DND-41 (cell line): ENCODE measurements at regions not wholly inside any gene's neighbourhood (a gene's known extent, or its start where the extent isn't known, plus 50 kb on each side); places are given as distances from the start of the nearest gene placed in this dataset.

Experiments
- ATAC-seq: fragments of 200-7000 bp; cut with Tn5 transposase; 3 replicates; pipeline ENCODE4 v1.9.1; 2021; ENCODE audit warnings: low read depth; ENCODE audit not compliant: insufficient read depth
- DNase-seq: peaks from one replicate; pipeline ENCODE4 v3.0.0-alpha.2; 2020
- H2AFZ ChIP-seq: 2 replicates; pipeline ENCODE4 v1.6.0; 2012; ENCODE audit warnings: low read depth, low read length
- H3K27ac ChIP-seq: 2 replicates; pipeline ENCODE4 v1.5.1; 2012; ENCODE audit warnings: low read length, inconsistent platforms
- H3K27me3 ChIP-seq: fragments of 200-600 bp; sonication (generic); 2 replicates; pipeline ENCODE4 v1.6.0; 2012; ENCODE audit warnings: low read length, mild to moderate bottlenecking, inconsistent platforms; ENCODE audit not compliant: insufficient read depth, poor library complexity
- H3K36me3 ChIP-seq: 2 replicates; pipeline ENCODE4 v1.5.1; 2012; ENCODE audit warnings: low read length, inconsistent platforms; ENCODE audit not compliant: insufficient read depth
- H3K4me1 ChIP-seq: 2 replicates; pipeline ENCODE4 v1.5.1; 2012; ENCODE audit warnings: mild to moderate bottlenecking, low read length; ENCODE audit not compliant: insufficient read depth
- H3K4me2 ChIP-seq: 2 replicates; pipeline ENCODE4 v1.6.0; 2012; ENCODE audit warnings: mild to moderate bottlenecking, moderate library complexity, low read length, inconsistent platforms; ENCODE audit not compliant: insufficient read depth
- H3K4me3 ChIP-seq, 2 experiments: fragments of 200-600 bp in 1 of 2; shearing (Covaris generic) in 1 of 2; 2 replicates each; pipeline ENCODE4 v1.5.1; 2012 to 2016; ENCODE audit warnings: inconsistent platforms in 2 of 2, low read length in 2 of 2, mild to moderate bottlenecking in 2 of 2, low read depth in 1 of 2, moderate library complexity in 1 of 2
- H3K79me2 ChIP-seq: 2 replicates; pipeline ENCODE4 v1.6.0; 2012; ENCODE audit warnings: low read length, inconsistent platforms; ENCODE audit not compliant: insufficient read depth
- H3K9ac ChIP-seq: 2 replicates; pipeline ENCODE4 v1.6.0; 2012; ENCODE audit warnings: low read depth, mild to moderate bottlenecking, inconsistent platforms, low read length, moderate library complexity
- H3K9me3 ChIP-seq: 2 replicates; pipeline ENCODE4 v1.5.1; 2012; ENCODE audit warnings: low read length, moderate library complexity, mild to moderate bottlenecking, inconsistent platforms; ENCODE audit not compliant: insufficient read depth, severe bottlenecking
- H4K20me1 ChIP-seq: 2 replicates; pipeline ENCODE4 v1.6.0; 2012; ENCODE audit warnings: low read length; ENCODE audit not compliant: insufficient read depth
- CTCF ChIP-seq: IDR thresholded peaks from 2 replicates; pipeline ENCODE4 v1.5.1; 2012; ENCODE audit warnings: borderline replicate concordance, low read length, moderate library complexity, mild to moderate bottlenecking; ENCODE audit not compliant: poor library complexity, severe bottlenecking; ENCODE audit errors: extremely low read depth
- EZH2 ChIP-seq: IDR thresholded peaks from 3 replicates; pipeline ENCODE4 v1.6.1; 2012; ENCODE audit warnings: borderline replicate concordance, low read depth, mild to moderate bottlenecking, moderate library complexity, low read length, inconsistent platforms; ENCODE audit not compliant: severe bottlenecking

GRCh38 chr12:42960087-42960527, 370.6 kb upstream of the PRICKLE1 start:
- no peak overlapping the region for H3K4me2 ChIP-seq
- H3K4me3 ChIP-seq = no peak overlapping the region
- no peaks in the 10 kb centered on the region for H3K36me3 ChIP-seq
- H3K9ac ChIP-seq = no peak overlapping the region
- TF ChIP-seq CTCF (no peak), EZH2 (no peak)
- no peaks in the 10 kb centered on the region for H4K20me1 ChIP-seq
- ATAC-seq (no peak), DNase-seq (no peak)
- no peak overlapping the region for H3K27ac ChIP-seq
- no peaks in the 10 kb centered on the region for H3K79me2 ChIP-seq
- H3K27me3 ChIP-seq = no peaks in the 10 kb centered on the region
- no peak overlapping the region for H2AFZ ChIP-seq
- H3K4me1 ChIP-seq = no peaks in the 10 kb centered on the region
- no peaks in the 10 kb centered on the region for H3K9me3 ChIP-seq

- Histone ChIP-seq H3K79me2 (no peaks in the 10 kb centered on the region), H3K27me3 (no peaks in the 10 kb centered on the region), H3K9ac (no peak overlapping the region), H3K4me3 (no peak overlapping the region), H3K9me3 (no peaks in the 10 kb centered on the region), H2AFZ (no peak overlapping the region), H3K36me3 (no peaks in the 10 kb centered on the region), H3K4me2 (no peak overlapping the region), H3K27ac (no peak overlapping the region), H4K20me1 (no peaks in the 10 kb centered on the region), H3K4me1 (no peaks in the 10 kb centered on the region)
- TF ChIP-seq CTCF = no peak
- TF ChIP-seq EZH2 = no peak
- DNase-seq (no peak), ATAC-seq (no peak)
Observed at GRCh38 chr12:42958291-42958674, 368.7 kb upstream of the PRICKLE1 start.

- DNase-seq = no peak
- TF ChIP-seq CTCF (no peak), EZH2 (no peak)
Observed at GRCh38 chr12:42957561-42958290, 368.2 kb upstream of the PRICKLE1 start.

GRCh38 chr12:42957136-42957535, 367.6 kb upstream of the PRICKLE1 start:
- no peak overlapping the region for H3K4me3 ChIP-seq
- H3K9ac ChIP-seq = no peak overlapping the region
- H3K4me1 ChIP-seq = no peaks in the 10 kb centered on the region
- ATAC-seq = no peak
- H3K27me3 ChIP-seq = no peaks in the 10 kb centered on the region
- H4K20me1 ChIP-seq = no peaks in the 10 kb centered on the region
- no peaks in the 10 kb centered on the region for H3K36me3 ChIP-seq
- TF ChIP-seq CTCF = no peak
- TF ChIP-seq EZH2 = no peak
- H3K27ac ChIP-seq = no peak overlapping the region
- no peak overlapping the region for H3K4me2 ChIP-seq
- H2AFZ ChIP-seq = no peak overlapping the region
- no peaks in the 10 kb centered on the region for H3K9me3 ChIP-seq
- no peak for DNase-seq
- H3K79me2 ChIP-seq = no peaks in the 10 kb centered on the region

More at GRCh38 chr12:42957561-42958290, 368.2 kb upstream of the PRICKLE1 start:
- no peaks in the 10 kb centered on the region for H4K20me1 ChIP-seq
- ATAC-seq = no peak
- no peak overlapping the region for H2AFZ ChIP-seq
- H3K79me2 ChIP-seq = no peaks in the 10 kb centered on the region
- H3K4me1 ChIP-seq = no peaks in the 10 kb centered on the region
- H3K27me3 ChIP-seq = no peaks in the 10 kb centered on the region
- H3K4me3 ChIP-seq = no peak overlapping the region
- no peak overlapping the region for H3K4me2 ChIP-seq
- H3K36me3 ChIP-seq = no peaks in the 10 kb centered on the region
- no peak overlapping the region for H3K27ac ChIP-seq
- no peaks in the 10 kb centered on the region for H3K9me3 ChIP-seq
- H3K9ac ChIP-seq = no peak overlapping the region
